Omental fat pad (tissue), 3 donors: ENCODE measurements at regions not wholly inside any gene's neighbourhood (a gene's known extent, or its start where the extent isn't known, plus 50 kb on each side); places are given as distances from the start of the nearest gene placed in this dataset.
"Not testable (repeated sequence)": the region's sequence is repeated elsewhere in the genome, so short reads cannot be mapped to it uniquely, and the experiment has no call there.

Experiments used
- ATAC-seq: fragments of 150-250 bp; one replicate; pipeline ENCODE4 v1.9.1; 2016; ENCODE audit warnings: mild to moderate bottlenecking, moderate library complexity; ENCODE audit not compliant: low FRiP score
- DNase-seq: peaks from one replicate; pipeline ENCODE4 v3.0.0-alpha.2; 2019; ENCODE audit warnings: low spot score
- CTCF ChIP-seq, 3 donors: fragments of 450-650 bp; IDR thresholded peaks; one replicate each; pipeline ENCODE4 v1.5.1; 2016 to 2017; ENCODE audit warnings: antibody characterized with exemption in 3 of 3, mild to moderate bottlenecking in 3 of 3, moderate library complexity in 2 of 3

DNA sequence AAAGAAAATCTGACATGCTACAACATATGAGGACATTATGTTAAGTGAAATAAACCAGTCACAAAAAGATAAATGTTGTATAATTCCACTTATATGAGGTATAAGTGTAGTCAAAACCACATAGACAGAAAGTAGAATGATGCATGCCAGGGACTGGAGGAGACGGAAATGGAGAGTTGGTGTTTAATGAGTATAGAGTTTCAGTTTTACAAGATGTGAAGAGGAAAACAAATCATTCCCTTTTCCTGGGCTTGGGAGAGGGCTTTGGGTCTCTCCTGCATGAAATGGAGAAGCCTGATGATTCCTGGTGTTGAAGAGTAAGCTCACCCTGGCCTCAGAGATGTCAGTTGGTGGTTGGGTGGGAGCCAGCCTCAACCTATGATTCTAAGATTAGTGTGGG is 158.4 kb upstream of the PLXNC1 start:
- DNase-seq, result no peak
- TF ChIP-seq CTCF (IDR thresholded peaks at IDR 0.05), result no peak
- ATAC-seq, result no peak

- TF ChIP-seq CTCF (IDR thresholded peaks at IDR 0.05), result no peak
- DNase-seq, result no peak
- peak; percentile 62 for ATAC-seq
These were observed 157.3 kb upstream of the PLXNC1 start for GRCh38 chr12:93990832-93991803.

- no peak for ATAC-seq
- DNase-seq, result no peak
- TF ChIP-seq CTCF (IDR thresholded peaks at IDR 0.05), result no peak
These were observed 156.4 kb upstream of the PLXNC1 start for GRCh38 chr12:93991829-93992461.

- DNase-seq (no peak), ATAC-seq (no peak)
- no peak for TF ChIP-seq CTCF (IDR thresholded peaks at IDR 0.05)
These were observed 153.7 kb upstream of the PLXNC1 start for GRCh38 chr12:93994721-93995120.

- no peak for TF ChIP-seq CTCF (IDR thresholded peaks at IDR 0.05)
- no peak for ATAC-seq
- no peak for DNase-seq
These were observed 152.1 kb upstream of the PLXNC1 start for GRCh38 chr12:93996321-93996720.

DNA sequence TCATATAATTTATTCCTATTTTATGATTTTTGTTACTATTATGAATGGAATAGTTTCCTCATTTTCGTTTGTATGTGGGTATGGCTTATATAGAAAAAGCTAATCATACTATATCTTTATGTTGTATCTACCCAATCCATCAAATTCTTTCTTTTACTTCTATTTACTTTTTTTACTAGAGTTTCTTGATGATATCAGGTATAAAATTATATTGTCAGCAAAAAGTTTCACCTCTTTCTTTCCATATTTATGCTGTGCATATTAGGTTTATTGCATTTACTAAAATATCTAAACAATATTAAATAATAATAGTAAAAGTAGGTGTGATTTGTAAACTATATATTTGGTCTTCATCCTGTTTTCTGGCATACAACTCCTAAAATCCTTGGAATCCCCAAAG is 146.7 kb upstream of the PLXNC1 start:
- ATAC-seq (no peak), DNase-seq (no peak)
- no peak for TF ChIP-seq CTCF (IDR thresholded peaks at IDR 0.05)

GRCh38 chr12:94002925-94003324 is 145.5 kb upstream of the PLXNC1 start:
- ATAC-seq, DNase-seq: not testable (repeated sequence)

GRCh38 chr12:94007833-94008232 is 140.5 kb upstream of the PLXNC1 start:
- not testable (repeated sequence) for DNase-seq, ATAC-seq
